WERI-Rb-1 (cell line): ENCODE measurements at regions not wholly inside any gene's neighbourhood (a gene's known extent, or its start where the extent isn't known, plus 50 kb on each side); places are given as distances from the start of the nearest gene placed in this dataset.
"Not testable (repeated sequence)": the region's sequence is repeated elsewhere in the genome, so short reads cannot be mapped to it uniquely, and the experiment has no call there.

ENCODE experiments used
- DNase-seq: peaks from one replicate; pipeline ENCODE4 v3.0.0-alpha.2; 2020
- H3K27ac ChIP-seq: fragments of 250-450 bp; sonication (Bioruptor Pico); 2 replicates; pipeline ENCODE4 v1.5.1; 2020; ENCODE audit warnings: mild to moderate bottlenecking, moderate library complexity
- H3K27me3 ChIP-seq: fragments of 250-450 bp; sonication (Bioruptor Pico); 2 replicates; pipeline ENCODE4 v1.5.1; 2021; ENCODE audit warnings: mild to moderate bottlenecking, low read depth, moderate library complexity; ENCODE audit not compliant: insufficient read depth, severe bottlenecking
- H3K36me3 ChIP-seq: fragments of 250-450 bp; sonication (Bioruptor Pico); 2 replicates; pipeline ENCODE4 v1.5.1; 2020; ENCODE audit warnings: mild to moderate bottlenecking, moderate library complexity
- H3K4me3 ChIP-seq: 2 replicates; pipeline ENCODE4 v1.5.1; 2011; ENCODE audit warnings: low read depth, mild to moderate bottlenecking, control low read depth, low read length
- H3K9me3 ChIP-seq: fragments of 250-450 bp; sonication (Bioruptor Pico); 2 replicates; pipeline ENCODE4 v1.5.1; 2021; ENCODE audit warnings: mild to moderate bottlenecking, moderate library complexity; ENCODE audit not compliant: severe bottlenecking
- TF ChIP-seq, protein P1 (sequence below): IDR thresholded peaks from 2 replicates; pipeline ENCODE4 v1.5.1; 2011; ENCODE audit warnings: low read depth, mild to moderate bottlenecking, control low read depth, inconsistent platforms, low read length

DNA sequence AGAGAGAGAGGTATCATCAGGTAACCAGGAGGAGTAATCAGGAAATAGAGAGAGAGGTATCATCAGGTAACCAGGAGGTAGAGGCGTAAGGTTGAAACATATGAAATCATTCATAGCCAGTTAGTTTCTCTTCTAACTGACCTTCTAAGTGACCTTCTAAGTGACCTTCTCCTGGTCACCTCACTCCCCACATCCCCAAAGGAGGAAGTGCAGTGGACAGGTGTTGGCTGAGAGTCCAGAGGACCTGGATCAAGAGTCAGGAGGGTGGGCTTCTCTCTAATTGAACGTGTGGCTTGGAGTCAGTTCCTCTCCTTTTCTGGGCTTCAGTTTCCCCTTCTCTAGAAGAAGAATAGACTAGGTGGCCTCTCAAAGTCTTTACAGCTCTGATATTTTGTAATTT is 121.3 kb upstream of the DLG1 start:
- no peak overlapping the region for H3K4me3 ChIP-seq
- H3K27ac ChIP-seq, result no peak overlapping the region
- H3K27me3 ChIP-seq, result no peaks in the 10 kb centered on the region
- H3K9me3 ChIP-seq, result no peaks in the 10 kb centered on the region
- TF ChIP-seq, protein P1, sequence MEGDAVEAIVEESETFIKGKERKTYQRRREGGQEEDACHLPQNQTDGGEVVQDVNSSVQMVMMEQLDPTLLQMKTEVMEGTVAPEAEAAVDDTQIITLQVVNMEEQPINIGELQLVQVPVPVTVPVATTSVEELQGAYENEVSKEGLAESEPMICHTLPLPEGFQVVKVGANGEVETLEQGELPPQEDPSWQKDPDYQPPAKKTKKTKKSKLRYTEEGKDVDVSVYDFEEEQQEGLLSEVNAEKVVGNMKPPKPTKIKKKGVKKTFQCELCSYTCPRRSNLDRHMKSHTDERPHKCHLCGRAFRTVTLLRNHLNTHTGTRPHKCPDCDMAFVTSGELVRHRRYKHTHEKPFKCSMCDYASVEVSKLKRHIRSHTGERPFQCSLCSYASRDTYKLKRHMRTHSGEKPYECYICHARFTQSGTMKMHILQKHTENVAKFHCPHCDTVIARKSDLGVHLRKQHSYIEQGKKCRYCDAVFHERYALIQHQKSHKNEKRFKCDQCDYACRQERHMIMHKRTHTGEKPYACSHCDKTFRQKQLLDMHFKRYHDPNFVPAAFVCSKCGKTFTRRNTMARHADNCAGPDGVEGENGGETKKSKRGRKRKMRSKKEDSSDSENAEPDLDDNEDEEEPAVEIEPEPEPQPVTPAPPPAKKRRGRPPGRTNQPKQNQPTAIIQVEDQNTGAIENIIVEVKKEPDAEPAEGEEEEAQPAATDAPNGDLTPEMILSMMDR, result no peak
- no peaks in the 10 kb centered on the region for H3K36me3 ChIP-seq
- DNase-seq, result no peak

DNA sequence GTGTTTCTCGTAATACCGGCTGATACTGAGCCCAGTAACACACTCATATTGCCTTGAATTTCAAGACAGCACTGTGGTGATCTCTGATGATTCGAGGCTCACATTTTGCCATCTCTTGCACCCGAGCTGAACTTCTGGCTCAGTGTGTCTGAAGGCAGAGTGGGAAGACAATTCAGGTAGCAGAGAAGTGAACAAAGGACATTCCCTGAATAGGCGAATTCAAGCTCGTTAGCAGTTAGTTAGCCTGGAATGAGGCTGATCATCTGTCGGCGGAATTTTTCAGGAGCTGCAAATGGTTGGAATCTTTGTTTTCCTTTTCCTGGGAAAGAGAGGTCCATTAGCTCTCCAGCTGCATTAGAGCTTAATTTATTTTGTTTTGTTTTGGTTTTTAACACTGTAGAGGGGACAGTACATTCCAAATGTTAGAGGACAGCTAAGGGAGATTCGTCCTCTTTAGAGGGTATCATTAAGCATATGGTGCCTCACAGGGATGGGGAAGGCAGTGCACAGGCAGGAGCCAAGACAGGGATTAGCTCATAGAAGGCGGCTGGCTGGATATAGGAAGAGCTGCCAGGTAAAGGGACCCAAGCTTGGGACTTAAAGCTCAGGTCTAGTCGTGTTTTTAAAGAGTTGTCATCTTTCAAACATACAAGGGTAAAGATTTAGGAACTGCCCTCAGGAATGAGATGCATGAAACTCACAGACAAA is 119.7 kb upstream of the DLG1 start:
- H3K4me3 ChIP-seq, result no peak overlapping the region
- no peak overlapping the region for H3K27ac ChIP-seq
- peak; percentile 28 for DNase-seq
- no peaks in the 10 kb centered on the region for H3K36me3 ChIP-seq
- no peaks in the 10 kb centered on the region for H3K9me3 ChIP-seq
- no peaks in the 10 kb centered on the region for H3K27me3 ChIP-seq
- TF ChIP-seq, protein P1, result no peak

DNA sequence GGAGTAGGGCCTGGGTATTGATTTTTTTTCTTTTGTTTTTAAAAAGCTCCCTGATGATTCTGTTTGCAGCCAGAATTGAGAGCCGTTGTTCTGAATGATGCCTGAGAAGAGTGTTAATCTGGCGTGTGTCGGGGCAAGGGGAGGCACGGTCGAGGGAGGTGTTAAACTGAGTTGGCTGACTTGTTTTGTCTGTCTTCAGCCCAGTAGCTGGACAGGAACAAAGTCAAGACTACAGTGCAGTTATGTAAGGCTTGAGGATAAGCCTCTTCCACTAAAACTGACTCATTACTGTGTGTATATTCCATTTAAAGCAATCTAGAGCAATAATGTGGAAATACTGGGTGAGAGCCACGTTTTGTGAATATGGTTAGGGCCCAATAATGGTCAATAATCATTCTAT is 119.0 kb upstream of the DLG1 start:
- Histone ChIP-seq H3K4me3 (no peak overlapping the region), H3K27ac (no peak overlapping the region), H3K27me3 (no peaks in the 10 kb centered on the region), H3K9me3 (no peaks in the 10 kb centered on the region), H3K36me3 (no peaks in the 10 kb centered on the region)
- no peak for DNase-seq
- TF ChIP-seq, protein P1, result no peak

DNA sequence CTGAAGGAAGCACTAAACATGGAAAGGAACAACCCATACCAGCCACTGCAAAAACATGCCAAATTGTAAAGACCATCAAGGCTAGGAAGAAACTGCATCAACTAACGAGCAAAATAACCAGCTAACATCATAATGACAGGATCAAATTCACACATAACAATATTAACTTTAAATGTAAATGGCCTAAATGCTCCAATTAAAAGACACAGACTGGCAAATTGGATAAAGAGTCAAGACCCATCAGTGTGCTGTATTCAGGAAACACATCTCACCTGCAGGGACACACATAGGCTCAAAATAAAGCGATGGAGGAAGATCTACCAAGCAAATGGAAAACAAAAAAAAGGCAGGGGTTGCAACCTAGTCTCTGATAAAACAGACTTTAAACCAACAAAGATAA is 113.5 kb upstream of the DLG1 start:
- H3K9me3 ChIP-seq, H3K27ac ChIP-seq, DNase-seq, H3K36me3 ChIP-seq, H3K4me3 ChIP-seq, H3K27me3 ChIP-seq: not testable (repeated sequence)

DNA sequence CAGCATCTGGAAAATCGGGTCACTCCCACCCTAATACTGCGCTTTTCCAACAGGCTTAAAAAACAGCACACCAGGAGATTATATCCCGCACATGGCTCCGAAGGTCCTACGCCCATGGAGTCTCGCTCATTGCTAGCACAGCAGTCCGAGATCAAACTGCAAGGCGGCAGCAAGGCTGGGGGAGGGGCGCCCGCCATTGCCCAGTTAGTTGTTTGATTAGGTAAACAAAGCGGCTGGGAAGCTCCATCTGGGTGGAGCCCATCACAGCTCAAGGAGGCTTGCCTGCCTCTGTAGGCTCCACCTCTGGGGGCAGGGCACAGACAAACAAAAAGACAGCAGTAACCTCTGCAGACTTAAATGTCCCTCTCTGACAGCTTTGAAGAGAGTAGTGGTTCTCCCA is 111.8 kb upstream of the DLG1 start:
- not testable (repeated sequence) for H3K4me3 ChIP-seq, H3K27ac ChIP-seq, H3K27me3 ChIP-seq, H3K9me3 ChIP-seq, H3K36me3 ChIP-seq, DNase-seq

DNA sequence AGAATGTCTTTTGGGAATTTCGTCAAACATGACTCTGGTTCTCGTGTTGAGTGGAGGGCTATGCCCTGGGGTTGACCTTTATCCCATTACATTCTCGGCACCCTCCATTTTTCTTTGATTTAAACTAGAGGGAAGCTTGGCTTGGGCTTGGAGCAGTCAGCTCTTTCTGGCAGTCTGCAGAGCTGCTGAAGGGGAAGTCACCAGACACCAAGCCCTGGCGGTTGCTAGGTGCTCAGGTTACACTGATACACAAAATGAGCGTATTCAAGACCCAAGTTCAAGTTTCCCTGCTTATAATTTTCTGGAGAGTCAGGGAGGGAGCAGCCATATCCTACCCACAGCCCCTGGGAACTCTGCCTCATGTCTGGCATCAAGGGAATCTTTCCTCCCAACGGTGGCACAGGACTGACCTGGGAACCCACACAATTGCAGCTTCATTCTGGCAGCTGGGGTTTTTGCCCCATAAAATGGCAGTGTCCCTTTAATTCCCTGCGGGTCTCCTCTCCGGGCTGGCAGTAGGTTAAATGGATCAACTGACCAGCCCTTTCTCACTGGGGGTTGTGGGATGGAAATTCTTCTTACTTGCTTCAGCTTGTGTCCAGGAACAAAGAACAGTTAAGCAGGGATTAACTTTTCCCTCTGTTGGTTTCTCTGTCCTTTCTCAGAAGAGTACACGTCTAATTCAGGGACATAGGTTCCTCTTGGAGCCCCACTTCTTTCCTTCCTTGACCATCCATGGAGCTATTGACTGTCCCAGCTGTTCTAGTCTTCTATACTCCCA is 110.0 kb upstream of the DLG1 start:
- TF ChIP-seq, protein P1, result no peak
- Histone ChIP-seq H3K9me3 (no peaks in the 10 kb centered on the region), H3K27ac (no peak overlapping the region), H3K36me3 (no peaks in the 10 kb centered on the region), H3K27me3 (no peaks in the 10 kb centered on the region), H3K4me3 (no peak overlapping the region)
- DNase-seq, result no peak

DNA sequence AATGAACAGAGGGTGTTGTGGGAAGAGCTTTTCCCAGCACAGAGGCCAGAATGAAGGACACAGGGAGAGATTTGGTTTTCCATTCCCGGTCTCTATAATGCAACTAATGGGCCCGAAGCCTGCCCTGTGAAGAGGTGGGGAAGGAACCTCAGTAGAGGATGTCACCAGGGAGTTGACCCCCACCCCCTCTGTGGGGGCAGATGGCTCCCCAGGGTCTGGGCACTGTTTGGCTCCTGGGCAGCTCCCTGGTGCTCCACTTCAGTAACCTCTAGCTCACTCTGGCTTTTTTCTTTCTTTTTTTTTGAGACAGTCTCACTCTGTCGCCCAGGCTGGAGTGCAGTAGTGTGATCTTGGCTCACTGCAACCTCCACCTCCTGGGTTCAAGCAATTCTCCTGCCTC is 109.1 kb upstream of the DLG1 start:
- H3K36me3 ChIP-seq, result no peaks in the 10 kb centered on the region
- H3K4me3 ChIP-seq, result no peak overlapping the region
- no peaks in the 10 kb centered on the region for H3K27me3 ChIP-seq
- TF ChIP-seq, protein P1, result no peak
- DNase-seq, result no peak
- H3K27ac ChIP-seq, result no peak overlapping the region
- H3K9me3 ChIP-seq, result no peaks in the 10 kb centered on the region
